Immature natural killer cell (primary cell): ENCODE measurements at regions not wholly inside any gene's neighbourhood (a gene's known extent, or its start where the extent isn't known, plus 50 kb on each side); places are given as distances from the start of the nearest gene placed in this dataset.

Source experiments
- DNase-seq, 3 donors: peaks; one replicate each; pipeline ENCODE4 v3.0.0; 2022; ENCODE audit warnings: mixed read lengths in 1 of 3
- H3K27ac Mint-ChIP-seq, 6 donors: one replicate each; pipeline ENCODE4 v1.8.0; 2020; ENCODE audit warnings: mixed read lengths in 6 of 6, mild to moderate bottlenecking in 5 of 6, inconsistent platforms in 4 of 6, moderate library complexity in 3 of 6
- H3K27me3 Mint-ChIP-seq, 3 donors: one replicate each; pipeline ENCODE4 v1.8.0; 2020 to 2021; ENCODE audit warnings: low read depth in 3 of 3, mild to moderate bottlenecking in 3 of 3, mixed read lengths in 3 of 3, moderate library complexity in 3 of 3, inconsistent platforms in 1 of 3
- H3K36me3 Mint-ChIP-seq, 3 donors: one replicate each; pipeline ENCODE4 v1.8.0; 2020; ENCODE audit warnings: mixed read lengths in 3 of 3, inconsistent platforms in 2 of 3, mild to moderate bottlenecking in 2 of 3
- H3K4me1 Mint-ChIP-seq, 2 donors: one replicate each; pipeline ENCODE4 v1.8.0; 2020; ENCODE audit warnings: inconsistent platforms in 2 of 2, mild to moderate bottlenecking in 2 of 2, mixed read lengths in 2 of 2, moderate library complexity in 1 of 2
- H3K4me3 Mint-ChIP-seq, 5 donors: one replicate each; pipeline ENCODE4 v1.8.0; 2020; ENCODE audit warnings: mild to moderate bottlenecking in 5 of 5, mixed read lengths in 5 of 5, inconsistent platforms in 3 of 5, moderate library complexity in 3 of 5
- H3K9me3 Mint-ChIP-seq, 6 donors: one replicate each; pipeline ENCODE4 v1.8.0; 2020; ENCODE audit warnings: mild to moderate bottlenecking in 6 of 6, mixed read lengths in 6 of 6, inconsistent platforms in 4 of 6, moderate library complexity in 3 of 6

DNA sequence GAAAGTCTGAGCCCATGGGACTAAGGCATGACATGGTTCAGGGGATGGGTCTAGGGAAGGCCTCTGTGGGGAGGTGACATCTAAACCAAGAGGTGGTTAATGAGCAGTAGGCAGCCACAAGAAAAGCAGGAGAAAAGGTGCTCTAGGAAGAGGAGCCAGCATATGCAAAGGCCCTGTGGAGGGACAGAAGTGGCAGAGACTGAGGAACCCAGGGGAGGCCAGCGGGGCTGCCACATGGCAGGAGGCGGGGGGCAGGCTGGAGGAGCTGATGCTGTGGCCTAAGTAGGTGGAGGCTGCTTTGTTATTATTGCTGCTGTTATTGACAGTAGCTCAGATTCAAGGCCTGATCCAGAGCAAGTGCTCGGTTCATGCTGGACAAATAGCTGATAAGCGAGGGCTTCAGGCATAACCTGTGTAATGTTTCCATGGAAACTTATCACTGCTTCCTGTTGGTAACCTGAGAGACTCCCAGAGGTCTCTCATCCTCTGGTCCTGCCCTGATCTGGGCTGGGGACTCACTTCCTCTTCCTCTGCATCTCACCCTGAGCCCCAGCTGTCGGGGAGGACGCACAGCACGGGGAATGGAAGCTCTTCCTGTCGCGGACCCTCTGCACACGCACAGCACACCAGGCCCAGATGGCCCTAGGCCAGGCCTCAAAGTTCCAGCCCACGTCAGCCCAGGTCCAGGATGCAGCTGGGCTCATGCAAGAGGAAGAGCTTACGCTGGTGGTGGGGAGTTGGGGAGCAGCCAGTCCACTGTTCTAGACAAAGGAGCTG lies 75.2 kb upstream of the TP53I11 start:
- no peak for DNase-seq
- Mint-ChIP-seq H3K4me3 (no peak overlapping the region), H3K27ac (peak overlapping the region in 1 of 6 donors; percentile 7), H3K36me3 (no peaks in the 10 kb centered on the region), H3K4me1 (peaks cover 5 to 6% of the 10 kb centered on the region in 2 donors), H3K27me3 (peaks cover under 1 to 6% (median 5%) of the 10 kb centered on the region in 3 donors), H3K9me3 (no peaks in the 10 kb centered on the region)

DNA sequence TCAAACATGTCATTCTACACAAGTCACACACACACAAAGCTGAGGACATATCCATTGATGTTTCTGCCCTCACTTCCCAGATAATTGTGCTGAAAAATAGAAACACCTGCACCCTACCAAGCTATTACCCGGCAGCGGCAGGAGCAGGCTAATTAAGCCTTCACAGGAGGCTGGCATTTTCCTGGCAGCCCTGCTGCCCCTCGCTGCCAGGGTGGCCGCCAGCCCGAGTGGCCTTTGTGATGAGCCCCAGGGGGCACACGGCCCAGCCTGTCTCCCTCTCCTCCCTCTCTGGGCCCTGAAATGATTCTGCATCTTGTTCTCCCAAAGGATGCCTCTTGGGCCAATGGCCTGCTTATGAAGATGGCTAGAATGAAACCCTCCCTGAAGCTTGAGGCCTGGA lies 76.2 kb upstream of the TP53I11 start:
- Mint-ChIP-seq H3K9me3 (no peaks in the 10 kb centered on the region), H3K4me1 (peaks cover 5 to 6% of the 10 kb centered on the region in 2 donors), H3K27me3 (peaks cover 0 to 6% (median 3%) of the 10 kb centered on the region in 3 donors), H3K36me3 (peaks cover 0 to 3% (median 0%) of the 10 kb centered on the region in 3 donors), H3K4me3 (no peak overlapping the region), H3K27ac (no peak overlapping the region)
- DNase-seq, result no peak

DNA sequence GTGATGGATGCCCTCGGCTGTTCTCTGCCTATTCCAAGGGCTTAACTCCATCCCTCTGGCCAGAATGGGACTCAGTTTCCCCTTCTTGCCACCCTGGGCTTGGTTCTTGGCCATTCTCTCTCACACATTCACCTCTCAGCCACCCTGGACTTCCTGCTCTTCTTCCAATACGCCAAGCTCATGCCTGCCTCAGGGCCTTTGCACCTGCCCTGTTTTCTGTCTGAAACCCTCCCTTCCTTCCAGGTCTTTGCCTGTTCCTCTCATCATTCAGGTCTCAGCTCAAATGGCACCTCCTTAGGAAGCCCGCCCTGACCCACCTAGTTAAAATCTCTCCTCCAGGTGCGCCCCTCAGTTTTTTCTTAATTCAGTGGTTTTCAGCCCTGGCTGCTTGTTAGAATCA lies 76.6 kb upstream of the TP53I11 start:
- Mint-ChIP-seq H3K4me1 (peaks cover 5 to 6% of the 10 kb centered on the region in 2 donors), H3K27me3 (peaks cover 0 to 4% (median 3%) of the 10 kb centered on the region in 3 donors), H3K27ac (no peak overlapping the region), H3K4me3 (no peak overlapping the region), H3K36me3 (peaks cover 0 to 3% (median 0%) of the 10 kb centered on the region in 3 donors), H3K9me3 (no peaks in the 10 kb centered on the region)
- DNase-seq, result no peak

DNA sequence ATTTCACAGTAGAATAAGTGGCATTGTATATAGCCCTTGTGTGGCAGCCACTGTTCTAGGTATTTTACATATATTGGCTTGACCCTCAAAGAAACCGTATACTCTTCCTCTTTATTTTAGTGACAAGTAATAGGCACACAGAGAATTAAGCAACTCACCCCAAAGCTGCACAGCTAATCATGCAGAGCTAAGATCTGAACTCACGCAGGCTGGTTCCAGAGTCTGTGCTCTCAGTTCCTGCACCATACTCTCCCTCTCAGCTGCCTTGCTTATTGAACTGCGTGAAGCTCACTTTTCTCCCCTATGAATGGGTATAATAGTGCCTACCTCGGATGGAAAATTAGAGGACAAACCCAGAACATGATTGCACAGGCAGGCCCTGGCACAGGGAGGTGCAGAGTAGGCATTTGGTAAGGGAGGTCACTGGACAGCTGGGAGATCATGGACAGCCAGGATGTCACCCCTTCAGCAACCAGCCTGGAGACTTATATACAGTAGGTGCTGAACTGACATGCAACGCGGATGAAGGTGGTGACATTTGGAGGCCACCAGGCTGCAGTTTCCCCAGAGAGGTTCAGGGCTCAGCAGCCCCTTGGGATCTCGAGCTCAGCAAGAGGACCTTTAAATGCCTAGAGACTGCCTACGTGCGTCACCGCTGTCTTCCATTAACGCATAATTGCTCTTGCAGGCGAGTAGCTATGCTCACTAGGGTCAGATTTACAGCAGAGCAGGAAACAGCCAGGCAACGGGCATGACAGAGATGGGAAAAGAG lies 78.4 kb upstream of the TP53I11 start:
- Mint-ChIP-seq H3K4me1 (peaks cover 5 to 6% of the 10 kb centered on the region in 2 donors), H3K4me3 (no peak overlapping the region), H3K36me3 (peaks cover 0 to 3% (median 0%) of the 10 kb centered on the region in 3 donors), H3K9me3 (no peaks in the 10 kb centered on the region), H3K27me3 (peaks cover 0 to 3% (median 2%) of the 10 kb centered on the region in 3 donors), H3K27ac (no peak overlapping the region)
- no peak for DNase-seq

DNA sequence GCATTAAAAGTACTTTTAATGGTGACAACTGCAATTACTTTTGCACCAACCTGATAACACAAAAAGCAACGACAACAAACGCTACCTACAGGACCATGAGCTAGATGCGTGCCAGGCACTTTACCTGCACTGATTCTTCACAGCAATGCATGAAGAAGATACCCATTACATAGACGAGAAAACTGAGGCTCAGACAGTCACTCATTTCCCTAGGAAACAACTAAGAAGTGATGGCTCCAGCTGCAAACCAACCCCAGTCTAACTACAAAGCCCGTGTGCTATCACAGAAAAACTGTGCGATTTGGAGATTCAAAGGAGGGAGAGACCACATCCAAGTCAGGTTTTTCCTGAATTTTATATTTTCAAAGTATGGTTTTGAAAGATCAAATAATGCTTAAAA lies 80.1 kb upstream of the TP53I11 start:
- Mint-ChIP-seq H3K27me3 (peaks cover 0 to 3% (median 2%) of the 10 kb centered on the region in 3 donors), H3K4me1 (peaks cover under 1 to 5% of the 10 kb centered on the region in 2 donors), H3K9me3 (no peaks in the 10 kb centered on the region), H3K36me3 (peaks cover 0 to 3% (median 0%) of the 10 kb centered on the region in 3 donors), H3K27ac (no peak overlapping the region), H3K4me3 (no peak overlapping the region)
- no peak for DNase-seq

DNA sequence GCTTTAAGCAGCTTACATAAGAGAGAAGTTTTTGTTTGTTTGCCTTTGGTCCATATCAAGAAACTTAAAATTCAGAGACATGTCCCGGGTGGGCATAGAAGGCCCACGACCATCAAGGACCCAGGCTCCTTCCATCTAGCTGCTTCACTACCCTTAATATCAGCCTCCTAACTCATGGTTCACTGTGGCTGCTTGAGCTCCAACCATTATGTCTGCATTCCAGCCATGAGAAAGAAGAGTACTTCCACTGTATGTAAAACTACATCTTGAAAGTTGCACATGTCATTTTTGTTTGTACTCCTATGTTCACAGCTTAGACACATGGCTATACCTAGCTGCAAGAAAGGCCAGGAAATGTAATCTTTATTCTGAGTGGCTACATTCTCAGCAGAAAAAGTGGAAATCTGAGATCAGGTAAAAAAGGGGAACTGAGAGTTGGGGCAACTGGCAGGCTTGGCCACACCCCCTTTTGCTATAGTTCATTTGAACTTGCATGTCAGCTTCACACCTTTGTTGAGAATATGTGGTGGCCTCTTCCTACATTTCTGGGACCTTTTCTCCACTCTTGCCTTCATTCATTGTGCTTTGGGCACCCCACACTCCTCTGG lies 81.3 kb upstream of the TP53I11 start:
- no peak overlapping the region for H3K27ac Mint-ChIP-seq
- DNase-seq, result no peak
- H3K36me3 Mint-ChIP-seq, result peaks cover 0 to 3% (median 0%) of the 10 kb centered on the region in 3 donors
- peaks cover 0 to 3% (median 0%) of the 10 kb centered on the region in 3 donors for H3K27me3 Mint-ChIP-seq
- no peaks in the 10 kb centered on the region for H3K9me3 Mint-ChIP-seq
- H3K4me1 Mint-ChIP-seq, result no peaks in the 10 kb centered on the region
- no peak overlapping the region for H3K4me3 Mint-ChIP-seq

DNA sequence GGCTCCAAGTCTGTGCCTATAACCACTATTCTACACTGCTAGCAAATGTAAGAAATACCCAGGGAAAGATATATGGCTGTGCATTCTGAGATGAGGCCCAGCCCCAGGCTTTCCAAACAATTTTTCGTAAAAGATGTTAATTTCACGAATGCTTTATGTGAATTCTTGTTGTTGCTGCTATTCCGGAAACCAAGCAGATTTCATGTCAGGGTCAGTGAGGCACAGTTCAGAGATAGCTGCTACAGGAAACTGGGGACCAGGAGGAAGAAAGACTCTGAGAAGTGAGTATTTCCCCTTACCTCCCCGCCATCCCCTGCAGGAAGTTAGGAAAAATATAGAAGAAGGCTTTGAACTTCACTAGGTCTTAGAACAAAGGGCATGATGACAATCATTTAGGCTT lies 84.7 kb upstream of the TP53I11 start:
- peaks cover 0 to 7% (median 2%) of the 10 kb centered on the region in 6 donors for H3K9me3 Mint-ChIP-seq
- no peak overlapping the region for H3K27ac Mint-ChIP-seq
- H3K36me3 Mint-ChIP-seq, result peaks cover 0 to 9% (median 3%) of the 10 kb centered on the region in 3 donors
- H3K4me1 Mint-ChIP-seq, result no peaks in the 10 kb centered on the region
- DNase-seq, result no peak
- H3K27me3 Mint-ChIP-seq, result peaks cover 0 to 2% (median 0%) of the 10 kb centered on the region in 3 donors
- no peak overlapping the region for H3K4me3 Mint-ChIP-seq

DNA sequence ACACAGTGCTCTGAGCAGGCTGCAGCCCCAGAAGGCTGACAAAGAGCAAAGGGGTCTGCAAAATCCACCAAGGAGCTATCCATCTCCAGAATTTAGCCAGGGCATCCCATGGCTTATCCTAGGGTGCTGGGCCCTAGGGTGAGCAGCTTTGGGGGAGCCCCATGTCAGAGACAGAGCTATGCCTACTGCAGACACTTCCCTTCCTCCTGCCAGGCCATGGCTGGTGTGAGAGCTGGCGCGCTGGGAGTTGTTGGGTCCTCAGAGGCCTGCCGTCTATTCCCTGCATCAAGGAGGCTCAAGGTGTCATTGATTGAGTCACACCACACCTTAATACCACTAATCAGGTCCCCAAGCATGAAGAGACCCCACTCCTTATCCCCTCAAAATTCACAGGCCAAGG lies 85.3 kb upstream of the TP53I11 start:
- DNase-seq, result no peak
- peaks cover 0 to 7% (median 2%) of the 10 kb centered on the region in 6 donors for H3K9me3 Mint-ChIP-seq
- no peak overlapping the region for H3K27ac Mint-ChIP-seq
- H3K4me1 Mint-ChIP-seq, result no peaks in the 10 kb centered on the region
- no peak overlapping the region for H3K4me3 Mint-ChIP-seq
- H3K27me3 Mint-ChIP-seq, result peaks cover 0 to 2% (median 0%) of the 10 kb centered on the region in 3 donors
- H3K36me3 Mint-ChIP-seq, result peaks cover 0 to 9% (median 3%) of the 10 kb centered on the region in 3 donors

DNA sequence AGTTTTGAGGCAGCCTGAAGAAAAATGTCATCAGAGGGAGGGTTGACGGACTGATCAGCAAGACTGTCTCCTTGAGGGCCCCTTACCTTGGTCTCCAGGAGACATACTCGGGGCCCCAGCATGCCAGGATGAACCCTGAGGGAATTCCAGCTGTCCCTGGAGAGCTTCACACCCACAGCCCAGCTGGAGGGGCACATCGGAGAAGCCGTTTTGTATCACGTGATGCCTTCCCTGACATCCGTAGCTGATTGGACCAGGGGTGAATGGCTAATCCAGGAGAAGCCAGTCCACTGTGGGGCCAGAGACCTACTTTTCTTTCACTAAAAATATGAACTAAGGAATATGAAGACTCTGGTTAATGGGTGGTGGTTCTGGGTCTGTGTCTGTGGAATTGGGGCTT lies 86.0 kb upstream of the TP53I11 start:
- H3K9me3 Mint-ChIP-seq, result peaks cover 0 to 7% (median 2%) of the 10 kb centered on the region in 6 donors
- no peaks in the 10 kb centered on the region for H3K4me1 Mint-ChIP-seq
- H3K36me3 Mint-ChIP-seq, result peaks cover 0 to 9% (median 0%) of the 10 kb centered on the region in 3 donors
- no peak overlapping the region for H3K27ac Mint-ChIP-seq
- peaks cover 0 to 4% (median 0%) of the 10 kb centered on the region in 3 donors for H3K27me3 Mint-ChIP-seq
- H3K4me3 Mint-ChIP-seq, result no peak overlapping the region
- DNase-seq, result no peak

DNA sequence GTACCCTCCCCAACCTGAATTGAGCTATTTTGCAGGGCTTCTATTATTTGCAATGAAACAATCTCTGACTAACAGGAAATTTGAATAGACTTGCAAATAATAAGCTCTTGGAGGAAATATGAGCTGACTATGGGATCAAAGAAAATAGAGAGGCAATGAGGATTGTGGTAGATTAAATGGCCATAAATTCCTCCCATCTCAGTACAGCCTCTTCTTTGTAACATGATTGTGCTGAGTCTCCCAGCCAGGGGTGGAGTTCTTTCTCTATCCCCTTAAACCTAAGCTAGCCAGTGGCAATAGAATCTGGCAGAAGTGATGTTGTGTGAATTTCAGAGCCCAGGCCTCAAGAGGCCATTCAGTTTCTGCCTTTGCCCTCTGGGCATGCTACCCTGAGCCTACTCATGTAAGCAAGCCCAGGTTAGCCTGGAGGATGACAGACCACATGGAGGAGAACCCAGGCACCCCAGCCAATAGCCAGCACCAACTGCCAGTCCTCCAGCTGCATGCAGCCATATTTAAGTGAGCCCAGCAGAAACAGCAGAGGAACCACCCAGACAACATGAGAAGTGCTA lies 86.8 kb upstream of the TP53I11 start:
- H3K4me1 Mint-ChIP-seq, result no peaks in the 10 kb centered on the region
- H3K36me3 Mint-ChIP-seq, result peaks cover 0 to 9% (median 0%) of the 10 kb centered on the region in 3 donors
- H3K27ac Mint-ChIP-seq, result no peak overlapping the region
- no peak for DNase-seq
- H3K27me3 Mint-ChIP-seq, result peaks cover 0 to 4% (median 0%) of the 10 kb centered on the region in 3 donors
- peaks cover 0 to 7% (median 2%) of the 10 kb centered on the region in 6 donors for H3K9me3 Mint-ChIP-seq
- H3K4me3 Mint-ChIP-seq, result no peak overlapping the region

DNA sequence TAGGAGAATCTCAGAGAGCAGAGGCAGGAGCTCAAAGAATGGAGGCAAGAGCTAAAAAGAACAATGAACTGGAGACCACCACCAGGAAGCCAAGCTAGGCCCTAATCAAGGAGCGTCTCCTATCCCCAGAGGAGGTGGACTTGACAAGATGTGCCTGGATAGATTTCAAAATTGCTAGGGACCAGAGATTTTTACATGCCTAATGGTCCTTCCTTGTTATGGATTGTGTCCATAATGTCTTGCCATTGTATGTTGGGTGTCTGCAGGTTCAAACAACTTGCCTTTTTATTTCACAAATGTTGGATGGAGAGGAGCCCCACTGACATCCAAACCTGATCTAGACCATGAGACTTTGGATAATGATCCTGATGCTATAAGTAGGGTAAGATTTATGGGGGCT lies 88.2 kb upstream of the TP53I11 start:
- DNase-seq, result no peak
- Mint-ChIP-seq H3K27me3 (peaks cover 0 to 2% (median 0%) of the 10 kb centered on the region in 3 donors), H3K4me1 (no peaks in the 10 kb centered on the region), H3K36me3 (peaks cover 0 to 9% (median 0%) of the 10 kb centered on the region in 3 donors), H3K4me3 (no peak overlapping the region), H3K9me3 (peaks cover 0 to 7% (median 2%) of the 10 kb centered on the region in 6 donors), H3K27ac (no peak overlapping the region)

DNA sequence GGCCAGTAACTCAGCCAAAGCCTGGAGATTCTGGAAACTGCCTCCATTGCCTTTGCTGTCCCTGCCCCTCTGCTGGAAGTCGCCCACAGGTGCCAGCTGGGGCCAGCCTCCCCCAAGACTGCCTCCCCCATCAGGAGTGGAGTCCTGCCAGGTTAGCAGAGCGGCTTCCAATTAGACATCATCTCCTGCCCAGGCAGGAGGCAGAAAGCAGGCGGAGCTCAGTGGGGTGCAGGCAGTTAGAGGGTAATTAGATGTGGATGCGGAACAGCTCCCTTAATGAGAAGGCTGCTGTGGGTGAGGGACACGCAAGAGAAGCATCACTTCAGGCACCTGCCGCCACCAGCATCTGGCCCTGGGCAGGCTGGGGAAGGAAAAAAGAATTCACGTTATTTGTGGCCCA lies 90.9 kb upstream of the TP53I11 start:
- Mint-ChIP-seq H3K4me1 (peaks cover 9 to 10% of the 10 kb centered on the region in 2 donors), H3K27ac (no peak overlapping the region), H3K9me3 (peaks cover 0 to 7% (median 2%) of the 10 kb centered on the region in 6 donors), H3K27me3 (peaks cover 0 to 5% (median 2%) of the 10 kb centered on the region in 3 donors), H3K36me3 (peaks cover 0 to 9% (median 0%) of the 10 kb centered on the region in 3 donors), H3K4me3 (no peak overlapping the region)
- no peak for DNase-seq

DNA sequence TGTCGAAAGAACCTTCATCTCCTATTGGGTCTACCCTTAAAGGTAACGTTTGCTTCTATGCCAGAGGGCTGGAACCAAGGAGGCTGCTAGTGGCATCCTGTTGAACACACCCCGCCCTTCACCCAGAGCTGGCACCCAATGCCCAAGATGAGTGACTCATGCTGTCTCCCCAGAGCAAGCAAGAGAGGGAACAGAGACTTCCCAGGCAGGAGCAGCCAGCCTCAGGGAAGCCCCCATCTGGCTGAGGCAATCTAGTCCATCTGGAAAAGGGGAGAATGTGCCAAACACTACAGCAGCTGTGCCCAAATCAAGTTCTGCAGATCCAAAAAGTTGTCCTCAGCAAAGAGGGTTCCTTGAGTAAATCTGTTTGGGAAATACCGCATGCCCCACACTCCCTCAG lies 91.9 kb upstream of the TP53I11 start:
- peaks cover 2 to 5% (median 2%) of the 10 kb centered on the region in 3 donors for H3K27me3 Mint-ChIP-seq
- peaks cover 9 to 12% of the 10 kb centered on the region in 2 donors for H3K4me1 Mint-ChIP-seq
- peak overlapping the region in 1 of 6 donors; percentile 60 for H3K27ac Mint-ChIP-seq
- peaks cover 0 to 9% (median 0%) of the 10 kb centered on the region in 3 donors for H3K36me3 Mint-ChIP-seq
- no peak overlapping the region for H3K4me3 Mint-ChIP-seq
- H3K9me3 Mint-ChIP-seq, result peaks cover 0 to 7% (median 2%) of the 10 kb centered on the region in 6 donors
- no peak for DNase-seq
